GM23248 (cell line): ENCODE measurements at regions not wholly inside any gene's neighbourhood (a gene's known extent, or its start where the extent isn't known, plus 50 kb on each side); places are given as distances from the start of the nearest gene placed in this dataset.

ENCODE experiments used
- EZH2 ChIP-seq: fragments of 200-600 bp; sonication (generic); IDR thresholded peaks from 2 replicates; pipeline ENCODE4 v1.6.1; 2018; ENCODE audit warnings: antibody characterized with exemption, mild to moderate bottlenecking; ENCODE audit not compliant: insufficient read depth, poor library complexity, severe bottlenecking
- EZH2phosphoT487 ChIP-seq: fragments of 200-600 bp; sonication (generic); IDR thresholded peaks from 2 replicates; pipeline ENCODE4 v1.6.1; 2018; ENCODE audit warnings: antibody characterized with exemption, moderate library complexity, mild to moderate bottlenecking, low read depth; ENCODE audit not compliant: insufficient read depth

DNA sequence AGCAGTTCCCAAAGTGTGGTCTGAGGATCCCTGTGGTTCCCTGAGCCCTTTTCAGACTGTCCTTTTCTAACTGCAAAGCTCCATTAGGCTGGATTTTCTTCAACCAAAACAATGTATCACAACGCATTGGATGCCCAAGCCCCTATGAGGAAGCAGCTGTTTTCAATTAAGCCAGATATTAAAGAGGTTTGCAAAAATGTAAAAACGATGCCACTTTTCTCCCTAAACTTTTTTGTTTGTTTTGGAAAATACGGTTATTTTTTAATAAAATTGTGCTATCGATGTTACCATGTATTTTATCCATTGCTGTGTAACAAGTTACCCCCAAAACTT is 170.4 kb upstream of the BCOR start:
- TF ChIP-seq EZH2phosphoT487 (no peak), EZH2 (no peak)
